ENCODE measurements at regions not wholly inside any gene's neighbourhood (a gene's known extent, or its start where the extent isn't known, plus 50 kb on each side); places are given as distances from the start of the nearest gene placed in this dataset.
"Not testable (repeated sequence)": the region's sequence is repeated elsewhere in the genome, so short reads cannot be mapped to it uniquely, and the experiment has no call there.

GRCh38 chr13:64127856-64128255 is 2712.2 kb upstream of the PCDH20 start:
- no peak overlapping the region for H3K27ac ChIP-seq
- no peaks in the 10 kb centered on the region for H3K36me3 ChIP-seq
- no peaks in the 10 kb centered on the region for H3K27me3 ChIP-seq
- DNase-seq (ENCODE audit: low spot score in 2 of 2): no peak
- no peak overlapping the region for H3K4me3 ChIP-seq
- H3K4me1 ChIP-seq: no peaks in the 10 kb centered on the region
- H3K9me3 ChIP-seq: no peaks in the 10 kb centered on the region
- TF ChIP-seq, protein P1, sequence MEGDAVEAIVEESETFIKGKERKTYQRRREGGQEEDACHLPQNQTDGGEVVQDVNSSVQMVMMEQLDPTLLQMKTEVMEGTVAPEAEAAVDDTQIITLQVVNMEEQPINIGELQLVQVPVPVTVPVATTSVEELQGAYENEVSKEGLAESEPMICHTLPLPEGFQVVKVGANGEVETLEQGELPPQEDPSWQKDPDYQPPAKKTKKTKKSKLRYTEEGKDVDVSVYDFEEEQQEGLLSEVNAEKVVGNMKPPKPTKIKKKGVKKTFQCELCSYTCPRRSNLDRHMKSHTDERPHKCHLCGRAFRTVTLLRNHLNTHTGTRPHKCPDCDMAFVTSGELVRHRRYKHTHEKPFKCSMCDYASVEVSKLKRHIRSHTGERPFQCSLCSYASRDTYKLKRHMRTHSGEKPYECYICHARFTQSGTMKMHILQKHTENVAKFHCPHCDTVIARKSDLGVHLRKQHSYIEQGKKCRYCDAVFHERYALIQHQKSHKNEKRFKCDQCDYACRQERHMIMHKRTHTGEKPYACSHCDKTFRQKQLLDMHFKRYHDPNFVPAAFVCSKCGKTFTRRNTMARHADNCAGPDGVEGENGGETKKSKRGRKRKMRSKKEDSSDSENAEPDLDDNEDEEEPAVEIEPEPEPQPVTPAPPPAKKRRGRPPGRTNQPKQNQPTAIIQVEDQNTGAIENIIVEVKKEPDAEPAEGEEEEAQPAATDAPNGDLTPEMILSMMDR (IDR thresholded peaks at IDR 0.05): no peak
- TF ChIP-seq POLR2A (IDR thresholded peaks at IDR 0.05): no peak
- no peak for TF ChIP-seq EP300 (IDR thresholded peaks at IDR 0.05)

- H3K27ac ChIP-seq: no peak overlapping the region
Observed at GRCh38 chr13:64127192-64127591, 2711.5 kb upstream of the PCDH20 start.

DNA sequence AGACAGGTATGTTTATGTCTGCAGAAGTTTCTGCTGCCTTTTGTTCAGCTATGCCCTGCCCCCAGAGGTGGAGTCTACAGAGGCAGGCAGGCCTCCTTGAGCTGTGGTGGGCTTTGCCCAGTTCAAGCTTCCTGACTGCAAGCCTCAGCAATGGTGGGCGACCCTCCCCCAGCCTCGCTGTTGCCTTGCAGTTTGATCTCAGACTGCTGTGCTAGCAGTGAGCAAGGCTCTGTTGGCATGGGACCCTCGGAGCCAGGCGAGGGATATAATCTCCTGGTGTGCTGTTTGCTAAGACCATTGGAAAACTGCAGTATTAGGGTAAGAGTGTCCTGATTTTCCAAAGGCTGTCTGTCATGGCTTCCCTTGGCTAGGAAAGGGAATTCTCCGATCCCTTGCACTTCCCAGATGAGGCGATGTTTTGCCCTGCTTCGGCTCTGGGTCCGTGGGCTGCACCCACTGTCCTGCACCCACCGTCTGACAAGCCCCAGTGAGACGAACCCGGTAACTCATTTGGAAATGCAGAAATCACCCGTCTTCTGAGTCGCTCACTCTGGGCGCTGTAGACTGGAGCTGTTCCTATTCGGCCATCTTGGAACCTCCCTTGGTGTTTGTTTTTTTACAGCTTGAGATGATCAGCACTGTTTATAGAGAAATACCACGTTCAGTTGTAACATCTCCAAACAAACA is 2705.5 kb upstream of the PCDH20 start:
- peaks cover 0 to 31% (median 0%) of the 10 kb centered on the region in 4 donors for H3K9me3 ChIP-seq
- H3K36me3 ChIP-seq; H3K4me1 ChIP-seq; H3K27me3 ChIP-seq; H3K4me3 ChIP-seq; DNase-seq (ENCODE audit: low spot score in 2 of 2); H3K27ac ChIP-seq: not testable (repeated sequence)
- 87 to 94% methylated on average over 13 to 16 of the region's 16 CpGs for WGBS, 2 donors

More at GRCh38 chr13:64127192-64127591, 2711.5 kb upstream of the PCDH20 start:
- Histone ChIP-seq H3K4me1 (no peaks in the 10 kb centered on the region), H3K36me3 (no peaks in the 10 kb centered on the region), H3K9me3 (no peaks in the 10 kb centered on the region), H3K4me3 (no peak overlapping the region), H3K27me3 (no peaks in the 10 kb centered on the region)
- no peak for TF ChIP-seq EP300 (IDR thresholded peaks at IDR 0.05)
- 84 to 92% methylated on average over 2 of the region's 2 CpGs for WGBS, 2 donors
- DNase-seq (ENCODE audit: low spot score in 2 of 2): no peak

GRCh38 chr13:64099994-64100393 is 2684.3 kb upstream of the PCDH20 start:
- H3K4me3 ChIP-seq: no peak overlapping the region
- no peak overlapping the region for H3K27ac ChIP-seq
- no peak for DNase-seq (ENCODE audit: low spot score in 2 of 2)
- no peaks in the 10 kb centered on the region for H3K4me1 ChIP-seq
- 60 to 64% methylated on average over 2 of the region's 2 CpGs for WGBS, 2 donors
- TF ChIP-seq EP300 (IDR thresholded peaks at IDR 0.05) (no peak), POLR2A (IDR thresholded peaks at IDR 0.05) (no peak)
- TF ChIP-seq, protein P1 (IDR thresholded peaks at IDR 0.05): no peak
- H3K36me3 ChIP-seq: no peaks in the 10 kb centered on the region
- no peaks in the 10 kb centered on the region for H3K27me3 ChIP-seq
- no peaks in the 10 kb centered on the region for H3K9me3 ChIP-seq

- H3K27ac ChIP-seq: no peak overlapping the region
- 83 to 84% methylated on average over 3 of the region's 3 CpGs for WGBS, 2 donors
- H3K27me3 ChIP-seq: no peaks in the 10 kb centered on the region
- H3K36me3 ChIP-seq: no peaks in the 10 kb centered on the region
- TF ChIP-seq EP300 (IDR thresholded peaks at IDR 0.05): no peak
- TF ChIP-seq, protein P1 (IDR thresholded peaks at IDR 0.05): no peak
- no peak for TF ChIP-seq POLR2A (IDR thresholded peaks at IDR 0.05)
- DNase-seq (ENCODE audit: low spot score in 2 of 2): no peak
- H3K4me1 ChIP-seq: no peaks in the 10 kb centered on the region
- no peaks in the 10 kb centered on the region for H3K9me3 ChIP-seq
- H3K4me3 ChIP-seq: no peak overlapping the region
Observed at GRCh38 chr13:64090311-64090710, 2674.7 kb upstream of the PCDH20 start.

GRCh38 chr13:64088491-64088890 is 2672.8 kb upstream of the PCDH20 start:
- WGBS, 2 donors: 92 to 93% methylated on average over 2 of the region's 2 CpGs
- no peak overlapping the region for H3K27ac ChIP-seq
- H3K9me3 ChIP-seq: no peaks in the 10 kb centered on the region
- H3K27me3 ChIP-seq: no peaks in the 10 kb centered on the region
- no peaks in the 10 kb centered on the region for H3K4me1 ChIP-seq
- H3K4me3 ChIP-seq: no peak overlapping the region
- no peaks in the 10 kb centered on the region for H3K36me3 ChIP-seq
- TF ChIP-seq, protein P1 (IDR thresholded peaks at IDR 0.05): no peak
- no peak for TF ChIP-seq EP300 (IDR thresholded peaks at IDR 0.05)
- no peak for TF ChIP-seq POLR2A (IDR thresholded peaks at IDR 0.05)
- DNase-seq (ENCODE audit: low spot score in 2 of 2): no peak
